Astrocyte of the cerebellum (primary cell): ENCODE measurements at regions not wholly inside any gene's neighbourhood (a gene's known extent, or its start where the extent isn't known, plus 50 kb on each side); places are given as distances from the start of the nearest gene placed in this dataset.

ENCODE experiments used
- DNase-seq: peaks from one replicate; pipeline ENCODE4 v3.0.0-alpha.2; 2011; ENCODE audit warnings: low read depth
- H3K4me3 ChIP-seq: 2 replicates; pipeline ENCODE4 v1.5.1; 2011; ENCODE audit warnings: mild to moderate bottlenecking, low read depth, low read length, moderate library complexity
- in situ Hi-C: cut with HindIII; loops from 2 replicates; pipeline ENCODE4 v1.10.0; 2017; ENCODE audit warnings: low sequenced_read_pairs
- TF ChIP-seq, protein P1 (sequence below): IDR thresholded peaks from 2 replicates; pipeline ENCODE4 v1.5.1; 2012; ENCODE audit warnings: low read length, low read depth, moderate library complexity, mild to moderate bottlenecking; ENCODE audit errors: missing control alignments

DNA sequence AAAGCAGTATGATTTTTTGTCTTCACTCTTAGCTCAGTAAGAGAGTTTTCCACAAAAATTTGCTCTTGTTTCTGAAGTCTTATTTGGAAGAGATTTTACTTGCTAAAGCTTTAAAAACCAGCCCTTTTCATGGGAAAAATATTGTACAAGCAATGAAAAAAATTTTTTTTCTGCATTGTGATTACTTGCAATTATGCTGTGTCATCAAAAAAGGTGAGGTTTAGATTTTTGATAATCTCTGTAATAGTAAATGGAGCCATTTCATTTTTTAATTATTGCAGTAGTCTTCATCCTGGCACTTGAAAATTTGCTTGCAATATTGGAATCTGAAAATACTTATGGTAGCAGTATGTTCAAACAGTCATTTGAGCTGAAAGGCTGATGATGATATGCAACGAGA is 447.4 kb downstream of the SH2D4B start:
- no peak overlapping the region for H3K4me3 ChIP-seq
- in situ Hi-C loops, result no loop called here
- no peak for DNase-seq
- TF ChIP-seq, protein P1, sequence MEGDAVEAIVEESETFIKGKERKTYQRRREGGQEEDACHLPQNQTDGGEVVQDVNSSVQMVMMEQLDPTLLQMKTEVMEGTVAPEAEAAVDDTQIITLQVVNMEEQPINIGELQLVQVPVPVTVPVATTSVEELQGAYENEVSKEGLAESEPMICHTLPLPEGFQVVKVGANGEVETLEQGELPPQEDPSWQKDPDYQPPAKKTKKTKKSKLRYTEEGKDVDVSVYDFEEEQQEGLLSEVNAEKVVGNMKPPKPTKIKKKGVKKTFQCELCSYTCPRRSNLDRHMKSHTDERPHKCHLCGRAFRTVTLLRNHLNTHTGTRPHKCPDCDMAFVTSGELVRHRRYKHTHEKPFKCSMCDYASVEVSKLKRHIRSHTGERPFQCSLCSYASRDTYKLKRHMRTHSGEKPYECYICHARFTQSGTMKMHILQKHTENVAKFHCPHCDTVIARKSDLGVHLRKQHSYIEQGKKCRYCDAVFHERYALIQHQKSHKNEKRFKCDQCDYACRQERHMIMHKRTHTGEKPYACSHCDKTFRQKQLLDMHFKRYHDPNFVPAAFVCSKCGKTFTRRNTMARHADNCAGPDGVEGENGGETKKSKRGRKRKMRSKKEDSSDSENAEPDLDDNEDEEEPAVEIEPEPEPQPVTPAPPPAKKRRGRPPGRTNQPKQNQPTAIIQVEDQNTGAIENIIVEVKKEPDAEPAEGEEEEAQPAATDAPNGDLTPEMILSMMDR, result no peak

DNA sequence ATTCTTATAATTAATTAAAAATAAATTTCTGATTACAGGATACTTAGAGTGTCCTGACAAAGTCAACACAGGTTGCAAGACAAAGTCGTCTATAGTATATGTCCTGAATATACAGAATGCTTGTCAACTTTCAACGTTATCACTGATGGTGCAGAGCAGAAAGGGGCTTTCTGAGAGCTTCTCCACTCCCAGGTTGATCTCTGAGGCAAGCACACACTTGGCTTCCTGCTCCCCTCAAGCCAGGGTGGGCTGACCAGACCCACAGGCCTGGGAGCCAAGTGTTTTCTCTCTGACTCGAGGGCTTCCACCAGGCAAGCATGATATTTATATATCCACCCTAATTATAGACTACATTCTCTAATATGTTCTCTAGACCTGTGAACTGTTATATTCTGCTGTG is 448.9 kb downstream of the SH2D4B start:
- H3K4me3 ChIP-seq, result no peak overlapping the region
- TF ChIP-seq, protein P1, result no peak
- DNase-seq, result no peak
- in situ Hi-C loops, result no loop called here

DNA sequence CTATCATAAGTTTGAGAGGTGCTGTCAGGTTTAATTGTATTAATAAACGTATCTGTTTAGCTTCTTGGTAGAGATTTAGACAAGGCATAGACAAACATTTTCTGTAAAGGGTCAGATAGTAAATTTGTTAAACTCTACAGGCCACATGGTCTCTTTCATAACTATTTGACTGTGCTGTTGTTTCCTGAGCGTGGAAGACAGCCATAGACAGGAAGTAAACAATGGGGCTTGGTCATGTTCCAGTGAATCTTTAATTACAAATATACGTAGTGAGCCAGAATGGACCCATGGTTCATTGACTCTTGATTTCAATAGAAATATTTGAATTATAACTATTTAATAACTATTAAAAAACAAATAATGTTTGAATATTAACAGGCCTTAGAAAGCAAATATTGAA is 451.1 kb downstream of the SH2D4B start:
- no peak overlapping the region for H3K4me3 ChIP-seq
- in situ Hi-C loops, result no loop called here
- TF ChIP-seq, protein P1, result no peak
- no peak for DNase-seq

DNA sequence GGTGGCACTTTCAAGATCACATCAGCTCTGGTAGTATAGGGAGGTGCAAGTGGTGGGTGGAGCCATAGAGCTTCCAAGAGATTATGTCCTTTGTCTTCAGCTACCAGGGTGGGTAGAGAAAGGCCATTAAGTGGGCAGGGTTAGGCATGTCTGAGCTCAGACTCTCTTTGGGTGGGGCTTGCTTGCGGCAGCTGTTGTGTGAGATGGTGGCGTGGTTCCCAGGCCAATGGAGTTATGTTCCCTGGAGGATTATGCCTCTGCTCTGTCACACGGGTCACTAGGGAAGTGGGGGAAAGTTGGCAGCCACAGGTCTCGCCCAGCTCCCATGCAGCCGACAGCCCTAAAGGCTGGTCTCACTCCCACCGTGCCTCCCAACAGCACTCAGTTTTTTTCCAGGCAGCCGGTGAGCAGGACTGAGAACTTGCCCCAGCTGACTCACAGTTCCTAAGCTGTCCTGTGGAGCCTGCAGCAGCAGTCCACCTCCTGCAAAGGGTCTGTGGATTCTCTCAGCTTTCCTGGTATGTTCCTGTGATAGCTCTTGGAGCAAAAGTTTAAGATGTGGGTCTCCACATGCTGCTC is 459.0 kb downstream of the SH2D4B start:
- TF ChIP-seq, protein P1, result no peak
- no peak overlapping the region for H3K4me3 ChIP-seq
- DNase-seq, result no peak
- in situ Hi-C loops, result no loop called here

DNA sequence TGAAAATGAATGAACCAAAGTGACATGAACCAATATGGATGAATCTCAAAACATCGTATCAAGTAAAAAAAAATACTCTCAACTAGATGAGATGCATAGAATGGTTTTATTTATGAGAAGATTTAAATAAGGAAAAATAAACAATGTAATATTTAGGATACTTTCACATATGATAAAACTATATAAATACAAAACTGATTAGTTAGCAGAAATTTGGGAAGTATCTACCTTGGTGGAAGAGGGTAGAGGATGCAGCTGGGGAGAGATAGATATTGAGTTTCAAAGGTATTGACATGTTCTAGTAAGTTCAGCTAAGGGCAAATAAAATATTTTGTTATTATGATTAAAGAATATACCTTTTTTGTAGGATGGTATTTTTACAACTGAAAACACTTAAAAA is 463.1 kb downstream of the SH2D4B start:
- TF ChIP-seq, protein P1, result no peak
- in situ Hi-C loops, result no loop called here
- no peak for DNase-seq
- no peak overlapping the region for H3K4me3 ChIP-seq

DNA sequence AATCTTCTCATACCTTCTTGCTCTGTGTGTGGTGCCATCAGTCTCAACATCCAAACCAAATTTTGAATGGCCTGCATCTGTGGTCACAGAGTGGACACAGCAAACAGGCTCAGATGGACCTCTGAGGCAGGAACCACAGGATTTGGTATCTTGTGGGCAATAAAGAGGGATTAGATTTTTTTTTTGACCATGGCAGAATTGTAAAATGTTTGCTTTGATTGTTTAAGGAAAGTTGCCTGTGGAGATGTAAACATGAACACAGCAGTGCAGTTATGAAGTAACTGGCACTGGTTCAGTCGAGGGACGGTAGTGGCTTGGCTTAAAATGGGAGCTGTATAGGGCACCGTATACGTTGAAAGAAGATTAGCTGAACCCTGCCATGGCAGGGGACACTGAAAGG is 464.7 kb downstream of the SH2D4B start:
- in situ Hi-C loops, result no loop called here
- DNase-seq, result no peak
- no peak overlapping the region for H3K4me3 ChIP-seq
- TF ChIP-seq, protein P1, result no peak
